Loucy (cell line): ENCODE measurements at regions not wholly inside any gene's neighbourhood (a gene's known extent, or its start where the extent isn't known, plus 50 kb on each side); places are given as distances from the start of the nearest gene placed in this dataset.

Experiments
- H2AFZ ChIP-seq: fragments of 200-600 bp; sonication (generic); 2 replicates; pipeline ENCODE4 v1.6.0; 2016; ENCODE audit warnings: antibody characterized with exemption, mild to moderate bottlenecking, low read length, moderate library complexity
- H3F3A ChIP-seq: fragments of 200-600 bp; 2 replicates; pipeline ENCODE4 v1.6.0; 2016; ENCODE audit warnings: antibody characterized with exemption, low read depth, mild to moderate bottlenecking
- H3K27me3 ChIP-seq: fragments of 200-600 bp; sonication (generic); 2 replicates; pipeline ENCODE4 v1.6.1; 2014; ENCODE audit warnings: low read length, mild to moderate bottlenecking; ENCODE audit not compliant: insufficient read depth, poor library complexity, severe bottlenecking
- H3K36me3 ChIP-seq: fragments of 200-600 bp; sonication (generic); 2 replicates; pipeline ENCODE4 v1.6.1; 2016; ENCODE audit warnings: low read length; ENCODE audit not compliant: insufficient read depth
- H3K4me1 ChIP-seq: fragments of 200-600 bp; sonication (generic); 2 replicates; pipeline ENCODE4 v1.5.1; 2014; ENCODE audit warnings: low read length, mild to moderate bottlenecking; ENCODE audit not compliant: insufficient read depth, poor library complexity, severe bottlenecking
- H3K4me2 ChIP-seq: fragments of 200-600 bp; sonication (generic); 2 replicates; pipeline ENCODE4 v1.6.0; 2014; ENCODE audit warnings: antibody characterized with exemption, low read length, low read depth, mild to moderate bottlenecking; ENCODE audit not compliant: poor library complexity, severe bottlenecking
- H3K4me3 ChIP-seq: fragments of 200-600 bp; sonication (generic); 2 replicates; pipeline ENCODE4 v1.5.1; 2014; ENCODE audit warnings: low read length, mild to moderate bottlenecking, mixed read lengths; ENCODE audit not compliant: poor library complexity, severe bottlenecking
- H3K79me2 ChIP-seq: fragments of 200-600 bp; sonication (generic); 2 replicates; pipeline ENCODE4 v1.6.1; 2014; ENCODE audit warnings: low read length; ENCODE audit not compliant: insufficient read depth
- H3K9ac ChIP-seq: fragments of 200-600 bp; sonication (generic); 2 replicates; pipeline ENCODE4 v1.6.0; 2014; ENCODE audit warnings: mild to moderate bottlenecking, low read depth, low read length, moderate library complexity; ENCODE audit not compliant: poor library complexity, severe bottlenecking
- H3K9me2 ChIP-seq: fragments of 200-600 bp; sonication (generic); replicated peaks from 2 replicates; pipeline ENCODE4 v1.6.1; 2016; ENCODE audit warnings: low read depth, low read length, mixed read lengths
- H3K9me3 ChIP-seq: fragments of 200-600 bp; sonication (generic); 2 replicates; pipeline ENCODE4 v1.6.1; 2014; ENCODE audit warnings: mild to moderate bottlenecking, antibody characterized with exemption, low read length, low read depth; ENCODE audit not compliant: insufficient read depth
- H4K20me1 ChIP-seq: fragments of 200-600 bp; sonication (generic); 2 replicates; pipeline ENCODE4 v1.6.0; 2014; ENCODE audit warnings: antibody characterized with exemption, low read length, mild to moderate bottlenecking; ENCODE audit not compliant: insufficient read depth, poor library complexity, severe bottlenecking
- EZH2phosphoT487 ChIP-seq: fragments of 200-600 bp; IDR thresholded peaks from 2 replicates; pipeline ENCODE4 v1.6.1; 2018; ENCODE audit warnings: antibody characterized with exemption, mild to moderate bottlenecking, moderate library complexity, borderline replicate concordance
- TF ChIP-seq, protein P1 (sequence below): fragments of 200-600 bp; sonication (generic); conservative IDR thresholded peaks from 2 replicates; pipeline ENCODE4 v1.5.1; 2014; ENCODE audit warnings: mild to moderate bottlenecking, antibody characterized with exemption, low read length

- Histone ChIP-seq H3K9me2 (no peaks in the 10 kb centered on the region), H3K79me2 (no peaks in the 10 kb centered on the region), H3K9ac (no peak overlapping the region), H4K20me1 (no peaks in the 10 kb centered on the region), H3F3A (no peaks in the 10 kb centered on the region), H3K9me3 (no peaks in the 10 kb centered on the region), H3K4me1 (no peaks in the 10 kb centered on the region), H2AFZ (no peak overlapping the region), H3K4me2 (no peak overlapping the region), H3K27me3 (no peaks in the 10 kb centered on the region), H3K4me3 (no peak overlapping the region), H3K36me3 (no peaks in the 10 kb centered on the region)
- TF ChIP-seq EZH2phosphoT487, result no peak
- TF ChIP-seq, protein P1, sequence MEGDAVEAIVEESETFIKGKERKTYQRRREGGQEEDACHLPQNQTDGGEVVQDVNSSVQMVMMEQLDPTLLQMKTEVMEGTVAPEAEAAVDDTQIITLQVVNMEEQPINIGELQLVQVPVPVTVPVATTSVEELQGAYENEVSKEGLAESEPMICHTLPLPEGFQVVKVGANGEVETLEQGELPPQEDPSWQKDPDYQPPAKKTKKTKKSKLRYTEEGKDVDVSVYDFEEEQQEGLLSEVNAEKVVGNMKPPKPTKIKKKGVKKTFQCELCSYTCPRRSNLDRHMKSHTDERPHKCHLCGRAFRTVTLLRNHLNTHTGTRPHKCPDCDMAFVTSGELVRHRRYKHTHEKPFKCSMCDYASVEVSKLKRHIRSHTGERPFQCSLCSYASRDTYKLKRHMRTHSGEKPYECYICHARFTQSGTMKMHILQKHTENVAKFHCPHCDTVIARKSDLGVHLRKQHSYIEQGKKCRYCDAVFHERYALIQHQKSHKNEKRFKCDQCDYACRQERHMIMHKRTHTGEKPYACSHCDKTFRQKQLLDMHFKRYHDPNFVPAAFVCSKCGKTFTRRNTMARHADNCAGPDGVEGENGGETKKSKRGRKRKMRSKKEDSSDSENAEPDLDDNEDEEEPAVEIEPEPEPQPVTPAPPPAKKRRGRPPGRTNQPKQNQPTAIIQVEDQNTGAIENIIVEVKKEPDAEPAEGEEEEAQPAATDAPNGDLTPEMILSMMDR, result no peak
Measured at GRCh38 chr1:34406377-34406776, 229.7 kb downstream of the C1orf94 start.

GRCh38 chr1:34406833-34407539, 230.3 kb downstream of the C1orf94 start:
- H4K20me1 ChIP-seq, result no peaks in the 10 kb centered on the region
- no peaks in the 10 kb centered on the region for H3F3A ChIP-seq
- no peak overlapping the region for H3K4me3 ChIP-seq
- no peak overlapping the region for H3K9ac ChIP-seq
- H3K27me3 ChIP-seq, result no peaks in the 10 kb centered on the region
- no peaks in the 10 kb centered on the region for H3K79me2 ChIP-seq
- no peak for TF ChIP-seq EZH2phosphoT487
- TF ChIP-seq, protein P1, result no peak
- H3K36me3 ChIP-seq, result no peaks in the 10 kb centered on the region
- no peaks in the 10 kb centered on the region for H3K9me2 ChIP-seq
- H3K9me3 ChIP-seq, result no peaks in the 10 kb centered on the region
- H2AFZ ChIP-seq, result no peak overlapping the region
- no peak overlapping the region for H3K4me2 ChIP-seq
- no peaks in the 10 kb centered on the region for H3K4me1 ChIP-seq

DNA sequence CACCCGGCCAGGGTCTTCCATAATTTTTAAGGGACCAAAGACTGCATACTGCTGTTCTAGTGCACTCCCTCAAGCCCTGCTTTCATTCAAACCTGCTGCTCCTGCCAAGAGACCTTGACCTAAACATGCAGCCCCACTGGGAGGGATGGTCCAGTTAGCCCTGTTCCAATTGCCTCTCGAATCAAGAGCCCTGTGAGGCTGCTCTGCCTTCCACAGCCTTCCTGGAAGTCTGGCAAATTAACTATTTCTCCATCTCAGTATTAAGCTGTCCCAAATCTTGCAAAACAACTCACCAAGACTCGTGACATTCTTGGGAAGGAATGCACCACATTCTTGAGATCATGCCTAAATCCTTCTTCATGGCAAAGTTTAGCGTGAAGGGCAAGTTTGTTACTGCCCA, 231.3 kb downstream of the C1orf94 start:
- no peak overlapping the region for H2AFZ ChIP-seq
- no peak overlapping the region for H3K4me2 ChIP-seq
- H3K79me2 ChIP-seq, result no peaks in the 10 kb centered on the region
- no peaks in the 10 kb centered on the region for H3F3A ChIP-seq
- no peaks in the 10 kb centered on the region for H3K9me3 ChIP-seq
- H3K36me3 ChIP-seq, result no peaks in the 10 kb centered on the region
- H4K20me1 ChIP-seq, result no peaks in the 10 kb centered on the region
- no peaks in the 10 kb centered on the region for H3K27me3 ChIP-seq
- no peaks in the 10 kb centered on the region for H3K9me2 ChIP-seq
- no peaks in the 10 kb centered on the region for H3K4me1 ChIP-seq
- TF ChIP-seq EZH2phosphoT487, result no peak
- TF ChIP-seq, protein P1, result no peak
- no peak overlapping the region for H3K4me3 ChIP-seq
- no peak overlapping the region for H3K9ac ChIP-seq
